Loucy (cell line): ENCODE measurements at regions not wholly inside any gene's neighbourhood (a gene's known extent, or its start where the extent isn't known, plus 50 kb on each side); places are given as distances from the start of the nearest gene placed in this dataset.

Experiments
- H2AFZ ChIP-seq: fragments of 200-600 bp; sonication (generic); 2 replicates; pipeline ENCODE4 v1.6.0; 2016; ENCODE audit warnings: antibody characterized with exemption, mild to moderate bottlenecking, low read length, moderate library complexity
- H3F3A ChIP-seq: fragments of 200-600 bp; 2 replicates; pipeline ENCODE4 v1.6.0; 2016; ENCODE audit warnings: antibody characterized with exemption, low read depth, mild to moderate bottlenecking
- H3K27me3 ChIP-seq: fragments of 200-600 bp; sonication (generic); 2 replicates; pipeline ENCODE4 v1.6.1; 2014; ENCODE audit warnings: low read length, mild to moderate bottlenecking; ENCODE audit not compliant: insufficient read depth, poor library complexity, severe bottlenecking
- H3K36me3 ChIP-seq: fragments of 200-600 bp; sonication (generic); 2 replicates; pipeline ENCODE4 v1.6.1; 2016; ENCODE audit warnings: low read length; ENCODE audit not compliant: insufficient read depth
- H3K4me1 ChIP-seq: fragments of 200-600 bp; sonication (generic); 2 replicates; pipeline ENCODE4 v1.5.1; 2014; ENCODE audit warnings: low read length, mild to moderate bottlenecking; ENCODE audit not compliant: insufficient read depth, poor library complexity, severe bottlenecking
- H3K4me2 ChIP-seq: fragments of 200-600 bp; sonication (generic); 2 replicates; pipeline ENCODE4 v1.6.0; 2014; ENCODE audit warnings: antibody characterized with exemption, low read length, low read depth, mild to moderate bottlenecking; ENCODE audit not compliant: poor library complexity, severe bottlenecking
- H3K4me3 ChIP-seq: fragments of 200-600 bp; sonication (generic); 2 replicates; pipeline ENCODE4 v1.5.1; 2014; ENCODE audit warnings: low read length, mild to moderate bottlenecking, mixed read lengths; ENCODE audit not compliant: poor library complexity, severe bottlenecking
- H3K79me2 ChIP-seq: fragments of 200-600 bp; sonication (generic); 2 replicates; pipeline ENCODE4 v1.6.1; 2014; ENCODE audit warnings: low read length; ENCODE audit not compliant: insufficient read depth
- H3K9ac ChIP-seq: fragments of 200-600 bp; sonication (generic); 2 replicates; pipeline ENCODE4 v1.6.0; 2014; ENCODE audit warnings: mild to moderate bottlenecking, low read depth, low read length, moderate library complexity; ENCODE audit not compliant: poor library complexity, severe bottlenecking
- H3K9me2 ChIP-seq: fragments of 200-600 bp; sonication (generic); replicated peaks from 2 replicates; pipeline ENCODE4 v1.6.1; 2016; ENCODE audit warnings: low read depth, low read length, mixed read lengths
- H3K9me3 ChIP-seq: fragments of 200-600 bp; sonication (generic); 2 replicates; pipeline ENCODE4 v1.6.1; 2014; ENCODE audit warnings: mild to moderate bottlenecking, antibody characterized with exemption, low read length, low read depth; ENCODE audit not compliant: insufficient read depth
- H4K20me1 ChIP-seq: fragments of 200-600 bp; sonication (generic); 2 replicates; pipeline ENCODE4 v1.6.0; 2014; ENCODE audit warnings: antibody characterized with exemption, low read length, mild to moderate bottlenecking; ENCODE audit not compliant: insufficient read depth, poor library complexity, severe bottlenecking
- EZH2phosphoT487 ChIP-seq: fragments of 200-600 bp; IDR thresholded peaks from 2 replicates; pipeline ENCODE4 v1.6.1; 2018; ENCODE audit warnings: antibody characterized with exemption, mild to moderate bottlenecking, moderate library complexity, borderline replicate concordance
- TF ChIP-seq, protein P1 (sequence below): fragments of 200-600 bp; sonication (generic); conservative IDR thresholded peaks from 2 replicates; pipeline ENCODE4 v1.5.1; 2014; ENCODE audit warnings: mild to moderate bottlenecking, antibody characterized with exemption, low read length

- no peak overlapping the region for H3K4me3 ChIP-seq
- no peaks in the 10 kb centered on the region for H3K9me2 ChIP-seq
- no peaks in the 10 kb centered on the region for H3K9me3 ChIP-seq
- no peak overlapping the region for H3K4me2 ChIP-seq
- peaks cover 1% of the 10 kb centered on the region for H3K4me1 ChIP-seq
- no peak for TF ChIP-seq EZH2phosphoT487
- TF ChIP-seq, protein P1, sequence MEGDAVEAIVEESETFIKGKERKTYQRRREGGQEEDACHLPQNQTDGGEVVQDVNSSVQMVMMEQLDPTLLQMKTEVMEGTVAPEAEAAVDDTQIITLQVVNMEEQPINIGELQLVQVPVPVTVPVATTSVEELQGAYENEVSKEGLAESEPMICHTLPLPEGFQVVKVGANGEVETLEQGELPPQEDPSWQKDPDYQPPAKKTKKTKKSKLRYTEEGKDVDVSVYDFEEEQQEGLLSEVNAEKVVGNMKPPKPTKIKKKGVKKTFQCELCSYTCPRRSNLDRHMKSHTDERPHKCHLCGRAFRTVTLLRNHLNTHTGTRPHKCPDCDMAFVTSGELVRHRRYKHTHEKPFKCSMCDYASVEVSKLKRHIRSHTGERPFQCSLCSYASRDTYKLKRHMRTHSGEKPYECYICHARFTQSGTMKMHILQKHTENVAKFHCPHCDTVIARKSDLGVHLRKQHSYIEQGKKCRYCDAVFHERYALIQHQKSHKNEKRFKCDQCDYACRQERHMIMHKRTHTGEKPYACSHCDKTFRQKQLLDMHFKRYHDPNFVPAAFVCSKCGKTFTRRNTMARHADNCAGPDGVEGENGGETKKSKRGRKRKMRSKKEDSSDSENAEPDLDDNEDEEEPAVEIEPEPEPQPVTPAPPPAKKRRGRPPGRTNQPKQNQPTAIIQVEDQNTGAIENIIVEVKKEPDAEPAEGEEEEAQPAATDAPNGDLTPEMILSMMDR, result no peak
- no peaks in the 10 kb centered on the region for H3K27me3 ChIP-seq
- H3K9ac ChIP-seq, result no peak overlapping the region
- no peaks in the 10 kb centered on the region for H3F3A ChIP-seq
- no peak overlapping the region for H2AFZ ChIP-seq
- H3K36me3 ChIP-seq, result no peaks in the 10 kb centered on the region
- H3K79me2 ChIP-seq, result no peaks in the 10 kb centered on the region
- H4K20me1 ChIP-seq, result no peaks in the 10 kb centered on the region
Observed at GRCh38 chr9:129240581-129241211, 62.6 kb upstream of the IER5L start.

DNA sequence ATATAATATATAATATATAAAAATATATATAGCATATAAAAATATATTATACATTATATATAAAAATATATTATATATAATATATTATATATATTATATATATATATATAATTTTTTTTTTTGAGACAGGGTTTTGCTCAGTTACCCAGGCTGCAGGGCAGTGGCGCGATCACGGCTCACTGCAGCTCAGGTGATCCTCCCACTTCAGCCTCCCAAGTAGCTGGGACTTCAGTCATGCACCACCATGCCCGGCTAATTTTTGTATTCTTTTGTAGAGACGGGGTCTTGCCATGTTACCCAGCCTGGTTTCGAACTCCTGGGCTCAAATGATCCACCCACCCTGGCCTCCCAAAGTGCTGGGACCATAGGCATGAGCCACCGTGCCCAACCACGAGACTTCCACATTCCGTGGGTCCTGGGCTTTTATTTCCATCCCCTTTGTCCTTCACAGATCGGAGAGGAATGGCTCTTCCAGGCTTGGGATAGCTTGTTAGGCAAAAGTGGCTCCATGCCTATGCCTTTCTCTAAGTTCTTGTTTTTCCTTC lies 62.0 kb upstream of the IER5L start:
- H3K9me3 ChIP-seq, result no peaks in the 10 kb centered on the region
- H3K4me2 ChIP-seq, result no peak overlapping the region
- no peak overlapping the region for H3K9ac ChIP-seq
- H3K4me3 ChIP-seq, result no peak overlapping the region
- H3K9me2 ChIP-seq, result no peaks in the 10 kb centered on the region
- no peaks in the 10 kb centered on the region for H3K27me3 ChIP-seq
- H4K20me1 ChIP-seq, result no peaks in the 10 kb centered on the region
- H3K36me3 ChIP-seq, result no peaks in the 10 kb centered on the region
- no peaks in the 10 kb centered on the region for H3F3A ChIP-seq
- no peaks in the 10 kb centered on the region for H3K79me2 ChIP-seq
- TF ChIP-seq, protein P1, result no peak
- no peak for TF ChIP-seq EZH2phosphoT487
- H2AFZ ChIP-seq, result no peak overlapping the region
- peaks cover 5% of the 10 kb centered on the region for H3K4me1 ChIP-seq

- Histone ChIP-seq H3K4me3 (no peak overlapping the region), H3K27me3 (no peaks in the 10 kb centered on the region), H3K4me2 (no peak overlapping the region), H3K79me2 (no peaks in the 10 kb centered on the region), H3F3A (no peaks in the 10 kb centered on the region), H3K9ac (no peak overlapping the region), H2AFZ (no peak overlapping the region), H3K9me2 (no peaks in the 10 kb centered on the region), H3K4me1 (peaks cover 5% of the 10 kb centered on the region), H3K9me3 (no peaks in the 10 kb centered on the region), H4K20me1 (no peaks in the 10 kb centered on the region), H3K36me3 (no peaks in the 10 kb centered on the region)
- TF ChIP-seq EZH2phosphoT487, result no peak
- TF ChIP-seq, protein P1, result no peak
Observed at GRCh38 chr9:129237803-129238202, 59.7 kb upstream of the IER5L start.
